HG03469 (cell line): ENCODE measurements at regions not wholly inside any gene's neighbourhood (a gene's known extent, or its start where the extent isn't known, plus 50 kb on each side); places are given as distances from the start of the nearest gene placed in this dataset.
A peak's percentile ranks its signal among the peaks of the same experiment; 100 is the strongest.
"Not testable (repeated sequence)": the region's sequence is repeated elsewhere in the genome, so short reads cannot be mapped to it uniquely, and the experiment has no call there.

Experiments used
- ATAC-seq: cut with Tn5 transposase; IDR thresholded peaks from one replicate; pipeline ENCODE4 v1.9.1; 2021; ENCODE audit warnings: mild to moderate bottlenecking, moderate library complexity, moderate number of reproducible peaks; ENCODE audit not compliant: unreplicated experiment

GRCh38 chr6:80485494-80485893, 379.0 kb downstream of the BCKDHB start:
- ATAC-seq: not testable (repeated sequence)

GRCh38 chr6:80482056-80482455, 375.6 kb downstream of the BCKDHB start:
- ATAC-seq: no peak

- ATAC-seq: peak; percentile 69
Measured at GRCh38 chr6:80480421-80481157, 374.1 kb downstream of the BCKDHB start.

GRCh38 chr6:80478030-80478429, 371.6 kb downstream of the BCKDHB start:
- no peak for ATAC-seq

GRCh38 chr6:80477591-80477990, 371.1 kb downstream of the BCKDHB start:
- no peak for ATAC-seq

GRCh38 chr6:80472271-80472670, 365.8 kb downstream of the BCKDHB start:
- no peak for ATAC-seq

- no peak for ATAC-seq
Measured at GRCh38 chr6:80469977-80470376, 363.5 kb downstream of the BCKDHB start.

GRCh38 chr6:80468398-80468797, 361.9 kb downstream of the BCKDHB start:
- no peak for ATAC-seq

GRCh38 chr6:80467408-80467807, 360.9 kb downstream of the BCKDHB start:
- ATAC-seq: no peak

GRCh38 chr6:80466981-80467380, 360.5 kb downstream of the BCKDHB start:
- no peak for ATAC-seq

- no peak for ATAC-seq
Measured at GRCh38 chr6:80465513-80465912, 359.0 kb downstream of the BCKDHB start.

- ATAC-seq: no peak
Measured at GRCh38 chr6:80464901-80465300, 358.4 kb downstream of the BCKDHB start.

GRCh38 chr6:80463197-80463596, 356.7 kb downstream of the BCKDHB start:
- no peak for ATAC-seq

- no peak for ATAC-seq
Measured at GRCh38 chr6:80460257-80460865, 353.9 kb downstream of the BCKDHB start.

GRCh38 chr6:80457439-80457933, 351.0 kb downstream of the BCKDHB start:
- no peak for ATAC-seq

- ATAC-seq: no peak
Measured at GRCh38 chr6:80456724-80457438, 350.4 kb downstream of the BCKDHB start.

- no peak for ATAC-seq
Measured at GRCh38 chr6:80454661-80455365, 348.3 kb downstream of the BCKDHB start.

GRCh38 chr6:80454197-80454596, 347.7 kb downstream of the BCKDHB start:
- peak; percentile 81 for ATAC-seq

- no peak for ATAC-seq
Measured at GRCh38 chr6:80449726-80450125, 343.3 kb downstream of the BCKDHB start.

- ATAC-seq: no peak
Measured at GRCh38 chr6:80446454-80447045, 340.1 kb downstream of the BCKDHB start.

- no peak for ATAC-seq
Measured at GRCh38 chr6:80445751-80446150, 339.3 kb downstream of the BCKDHB start.
